ENCODE measurements at regions not wholly inside any gene's neighbourhood (a gene's known extent, or its start where the extent isn't known, plus 50 kb on each side); places are given as distances from the start of the nearest gene placed in this dataset.

- POLR2A ChIA-PET, result no interaction called here
- H3K27ac ChIP-seq (ENCODE audit: low read depth, low read length), result no peak overlapping the region
- H3K27me3 ChIP-seq (ENCODE audit: control insufficient read depth, insufficient read depth, low read length), result no peaks in the 10 kb centered on the region
- no peak for DNase-seq (ENCODE audit: low read depth, low spot score)
- CTCF ChIA-PET, result no interaction called here
- no peaks in the 10 kb centered on the region for H3K9me3 ChIP-seq (ENCODE audit: control insufficient read depth, insufficient read depth, low read length)
- TF ChIP-seq CTCF (IDR thresholded peaks at IDR 0.05; ENCODE audit: low read depth, low read length), result no peak
- no peak overlapping the region for H3K4me3 ChIP-seq (ENCODE audit: low read depth, low read length)
Measured at GRCh38 chr3:101942356-101942755, 93.0 kb downstream of the NFKBIZ start.

GRCh38 chr3:101943029-101943428, 93.7 kb downstream of the NFKBIZ start:
- POLR2A ChIA-PET, result no interaction called here
- H3K27me3 ChIP-seq (ENCODE audit: control insufficient read depth, insufficient read depth, low read length), result no peaks in the 10 kb centered on the region
- no peaks in the 10 kb centered on the region for H3K9me3 ChIP-seq (ENCODE audit: control insufficient read depth, insufficient read depth, low read length)
- CTCF ChIA-PET, result interaction anchor here (0.7 to 1.3 kb wide), 3 partner anchors 11 to 282 kb away, joined by 3 to 4 read pairs (median 3); no protein-coding TSS in a partner anchor
- H3K27ac ChIP-seq (ENCODE audit: low read depth, low read length), result no peak overlapping the region
- H3K4me3 ChIP-seq (ENCODE audit: low read depth, low read length), result no peak overlapping the region
- TF ChIP-seq CTCF (IDR thresholded peaks at IDR 0.05; ENCODE audit: low read depth, low read length), result no peak
- DNase-seq (ENCODE audit: low read depth, low spot score), result no peak

GRCh38 chr3:101944308-101944707, 95.0 kb downstream of the NFKBIZ start:
- Histone ChIP-seq H3K27me3 (ENCODE audit: control insufficient read depth, insufficient read depth, low read length) (no peaks in the 10 kb centered on the region), H3K27ac (ENCODE audit: low read depth, low read length) (no peak overlapping the region), H3K9me3 (ENCODE audit: control insufficient read depth, insufficient read depth, low read length) (no peaks in the 10 kb centered on the region), H3K4me3 (ENCODE audit: low read depth, low read length) (no peak overlapping the region)
- TF ChIP-seq CTCF (IDR thresholded peaks at IDR 0.05; ENCODE audit: low read depth, low read length), result no peak
- no peak for DNase-seq (ENCODE audit: low read depth, low spot score)
- CTCF ChIA-PET, result no interaction called here
- POLR2A ChIA-PET, result no interaction called here

GRCh38 chr3:101945980-101946379, 96.7 kb downstream of the NFKBIZ start:
- no peak for TF ChIP-seq CTCF (IDR thresholded peaks at IDR 0.05; ENCODE audit: low read depth, low read length)
- no peaks in the 10 kb centered on the region for H3K27me3 ChIP-seq (ENCODE audit: control insufficient read depth, insufficient read depth, low read length)
- ChIA-PET POLR2A (no interaction called here), CTCF (interaction anchor here (0.6 to 1.3 kb wide), 5 partner anchors 89 to 283 kb away, joined by 3 to 10 read pairs (median 3); no protein-coding TSS in a partner anchor)
- H3K9me3 ChIP-seq (ENCODE audit: control insufficient read depth, insufficient read depth, low read length), result no peaks in the 10 kb centered on the region
- no peak for DNase-seq (ENCODE audit: low read depth, low spot score)
- H3K27ac ChIP-seq (ENCODE audit: low read depth, low read length), result no peak overlapping the region
- no peak overlapping the region for H3K4me3 ChIP-seq (ENCODE audit: low read depth, low read length)

- TF ChIP-seq CTCF (IDR thresholded peaks at IDR 0.05; ENCODE audit: low read depth, low read length), result no peak
- Histone ChIP-seq H3K9me3 (ENCODE audit: control insufficient read depth, insufficient read depth, low read length) (no peaks in the 10 kb centered on the region), H3K4me3 (ENCODE audit: low read depth, low read length) (no peak overlapping the region), H3K27me3 (ENCODE audit: control insufficient read depth, insufficient read depth, low read length) (no peaks in the 10 kb centered on the region), H3K27ac (ENCODE audit: low read depth, low read length) (no peak overlapping the region)
- ChIA-PET CTCF (no interaction called here), POLR2A (no interaction called here)
- DNase-seq (ENCODE audit: low read depth, low spot score), result no peak
Measured at GRCh38 chr3:101946906-101947305, 97.6 kb downstream of the NFKBIZ start.

Measured in AG04450 (cell line).